Right atrium auricular region (tissue), 2 donors: ENCODE measurements at regions not wholly inside any gene's neighbourhood (a gene's known extent, or its start where the extent isn't known, plus 50 kb on each side); places are given as distances from the start of the nearest gene placed in this dataset.

ENCODE experiments used
- DNase-seq: peaks from one replicate; pipeline ENCODE4 v3.0.0-alpha.2; 2019; ENCODE audit warnings: low spot score
- H3K27ac ChIP-seq, 2 donors: fragments of 200-600 bp; sonication (generic); 1 replicate in 1 of 2; 2 replicates in 1 of 2; pipeline ENCODE4 v1.5.1; 2016 to 2019
- H3K27me3 ChIP-seq, 2 donors: fragments of 200-600 bp; sonication (generic); one replicate each; pipeline versions ENCODE4 v1.5.1 to v1.6.0; 2017 to 2019
- H3K36me3 ChIP-seq: fragments of 200-600 bp; sonication (generic); one replicate; pipeline ENCODE4 v1.5.1; 2016
- H3K4me1 ChIP-seq, 2 donors: fragments of 200-600 bp; sonication (generic); one replicate each; pipeline versions ENCODE4 v1.5.1 to v1.6.0; 2017 to 2019
- H3K4me3 ChIP-seq, 2 donors: fragments of 200-600 bp; sonication (generic); 1 replicate in 1 of 2; 2 replicates in 1 of 2; pipeline ENCODE4 v1.5.1; 2017 to 2019; ENCODE audit warnings: mild to moderate bottlenecking in 1 of 2, moderate library complexity in 1 of 2
- H3K9me3 ChIP-seq, 2 donors: fragments of 200-600 bp; sonication (generic); one replicate each; pipeline ENCODE4 v1.5.1; 2019
- TF ChIP-seq, protein P1 (sequence below), 2 donors: fragments of 200-600 bp; sonication (generic); IDR thresholded peaks; one replicate each; pipeline ENCODE4 v1.5.1; 2019; ENCODE audit warnings: antibody characterized with exemption in 2 of 2

- no peak overlapping the region for H3K27ac ChIP-seq
- H3K4me3 ChIP-seq, result no peak overlapping the region
- TF ChIP-seq, protein P1, sequence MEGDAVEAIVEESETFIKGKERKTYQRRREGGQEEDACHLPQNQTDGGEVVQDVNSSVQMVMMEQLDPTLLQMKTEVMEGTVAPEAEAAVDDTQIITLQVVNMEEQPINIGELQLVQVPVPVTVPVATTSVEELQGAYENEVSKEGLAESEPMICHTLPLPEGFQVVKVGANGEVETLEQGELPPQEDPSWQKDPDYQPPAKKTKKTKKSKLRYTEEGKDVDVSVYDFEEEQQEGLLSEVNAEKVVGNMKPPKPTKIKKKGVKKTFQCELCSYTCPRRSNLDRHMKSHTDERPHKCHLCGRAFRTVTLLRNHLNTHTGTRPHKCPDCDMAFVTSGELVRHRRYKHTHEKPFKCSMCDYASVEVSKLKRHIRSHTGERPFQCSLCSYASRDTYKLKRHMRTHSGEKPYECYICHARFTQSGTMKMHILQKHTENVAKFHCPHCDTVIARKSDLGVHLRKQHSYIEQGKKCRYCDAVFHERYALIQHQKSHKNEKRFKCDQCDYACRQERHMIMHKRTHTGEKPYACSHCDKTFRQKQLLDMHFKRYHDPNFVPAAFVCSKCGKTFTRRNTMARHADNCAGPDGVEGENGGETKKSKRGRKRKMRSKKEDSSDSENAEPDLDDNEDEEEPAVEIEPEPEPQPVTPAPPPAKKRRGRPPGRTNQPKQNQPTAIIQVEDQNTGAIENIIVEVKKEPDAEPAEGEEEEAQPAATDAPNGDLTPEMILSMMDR (IDR thresholded peaks at IDR 0.05), result no peak
- no peaks in the 10 kb centered on the region for H3K4me1 ChIP-seq
- DNase-seq, result no peak
- H3K27me3 ChIP-seq, result no peaks in the 10 kb centered on the region
- H3K36me3 ChIP-seq, result no peaks in the 10 kb centered on the region
- H3K9me3 ChIP-seq, result no peaks in the 10 kb centered on the region
Measured at GRCh38 chr18:42459873-42460272, 504.8 kb downstream of the PIK3C3 start.

GRCh38 chr18:42471885-42472284 is 516.9 kb downstream of the PIK3C3 start:
- Histone ChIP-seq H3K4me1 (no peaks in the 10 kb centered on the region), H3K4me3 (no peak overlapping the region), H3K27me3 (no peaks in the 10 kb centered on the region), H3K36me3 (no peaks in the 10 kb centered on the region), H3K9me3 (no peaks in the 10 kb centered on the region), H3K27ac (no peak overlapping the region)
- DNase-seq, result no peak
- TF ChIP-seq, protein P1 (IDR thresholded peaks at IDR 0.05), result no peak

- H3K4me1 ChIP-seq, result no peaks in the 10 kb centered on the region
- H3K36me3 ChIP-seq, result no peaks in the 10 kb centered on the region
- TF ChIP-seq, protein P1 (IDR thresholded peaks at IDR 0.05), result no peak
- no peaks in the 10 kb centered on the region for H3K27me3 ChIP-seq
- no peak overlapping the region for H3K27ac ChIP-seq
- no peak for DNase-seq
- H3K4me3 ChIP-seq, result no peak overlapping the region
- no peaks in the 10 kb centered on the region for H3K9me3 ChIP-seq
Measured at GRCh38 chr18:42473611-42474010, 518.6 kb downstream of the PIK3C3 start.

GRCh38 chr18:42474577-42474976 is 519.5 kb downstream of the PIK3C3 start:
- Histone ChIP-seq H3K27me3 (no peaks in the 10 kb centered on the region), H3K36me3 (no peaks in the 10 kb centered on the region), H3K9me3 (no peaks in the 10 kb centered on the region), H3K4me3 (no peak overlapping the region), H3K4me1 (no peaks in the 10 kb centered on the region), H3K27ac (no peak overlapping the region)
- TF ChIP-seq, protein P1 (IDR thresholded peaks at IDR 0.05), result no peak
- no peak for DNase-seq

- H3K36me3 ChIP-seq, result no peaks in the 10 kb centered on the region
- H3K4me3 ChIP-seq, result no peak overlapping the region
- H3K9me3 ChIP-seq, result no peaks in the 10 kb centered on the region
- no peak for DNase-seq
- H3K4me1 ChIP-seq, result no peaks in the 10 kb centered on the region
- TF ChIP-seq, protein P1 (IDR thresholded peaks at IDR 0.05), result no peak
- H3K27ac ChIP-seq, result no peak overlapping the region
- no peaks in the 10 kb centered on the region for H3K27me3 ChIP-seq
Measured at GRCh38 chr18:42475157-42475556, 520.1 kb downstream of the PIK3C3 start.

DNA sequence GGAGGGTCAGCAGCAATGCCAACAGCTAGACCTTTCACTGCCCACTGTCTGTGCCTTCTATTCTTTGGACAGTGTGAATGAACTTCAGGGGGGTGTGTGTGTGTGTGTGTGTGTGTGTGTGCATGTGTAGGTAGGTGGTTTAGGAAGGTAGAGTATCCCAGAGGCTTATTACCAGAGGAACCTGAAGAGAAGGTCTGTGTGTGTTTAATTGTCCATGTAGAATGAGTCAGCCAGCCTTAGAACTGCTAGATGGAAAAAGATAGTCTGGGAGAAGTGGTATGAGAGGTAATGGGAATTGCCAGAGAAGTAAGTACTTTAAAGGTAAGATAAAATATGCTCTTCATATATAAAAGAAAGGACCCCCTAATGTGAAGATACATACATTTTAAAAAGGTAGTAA is 522.2 kb downstream of the PIK3C3 start:
- TF ChIP-seq, protein P1 (IDR thresholded peaks at IDR 0.05), result no peak
- Histone ChIP-seq H3K9me3 (no peaks in the 10 kb centered on the region), H3K4me1 (no peaks in the 10 kb centered on the region), H3K36me3 (no peaks in the 10 kb centered on the region), H3K4me3 (no peak overlapping the region), H3K27me3 (no peaks in the 10 kb centered on the region), H3K27ac (no peak overlapping the region)
- DNase-seq, result no peak
